ENCODE measurements at regions not wholly inside any gene's neighbourhood (a gene's known extent, or its start where the extent isn't known, plus 50 kb on each side); places are given as distances from the start of the nearest gene placed in this dataset.

DNA sequence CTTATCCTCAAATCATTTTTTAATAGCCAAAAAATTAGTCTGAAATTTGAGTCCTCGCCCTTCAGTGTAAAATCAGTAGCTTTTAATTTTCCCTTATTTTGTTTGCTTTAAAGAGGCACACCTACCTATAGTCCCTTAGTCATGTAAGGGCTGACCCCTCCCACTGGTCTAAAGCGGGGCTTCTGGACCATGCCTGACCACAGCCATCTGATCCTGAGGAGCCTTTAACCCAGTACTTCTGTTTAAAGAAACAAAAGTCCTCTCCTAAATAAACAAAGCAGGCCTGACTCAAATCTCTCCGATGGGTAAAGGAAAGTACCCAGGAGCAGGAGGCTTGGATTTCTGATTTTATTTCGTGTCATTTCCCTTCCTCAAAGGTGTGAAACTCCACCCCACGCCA is 92.0 kb upstream of the CCL2 start:
- peak; percentile 80 for DNase-seq (ENCODE audit: insufficient read length, low spot score, missing footprints)
- Histone ChIP-seq H3K4me3 (ENCODE audit: insufficient read depth, low read length) (no peak overlapping the region), H3K4me1 (ENCODE audit: insufficient read depth, low read length) (no peaks in the 10 kb centered on the region), H3K36me3 (ENCODE audit: insufficient read depth, low read length) (no peaks in the 10 kb centered on the region), H3K27ac (ENCODE audit: low read depth, low read length) (no peak overlapping the region), H2AFZ (ENCODE audit: low read length) (no peak overlapping the region), H3K27me3 (ENCODE audit: insufficient read depth, low read length) (peaks cover 13% of the 10 kb centered on the region), H4K20me1 (ENCODE audit: insufficient read depth, low read length) (no peaks in the 10 kb centered on the region), H3K9me3 (ENCODE audit: low read depth, low read length) (no peaks in the 10 kb centered on the region), H3K79me2 (ENCODE audit: insufficient read depth, low read length) (no peaks in the 10 kb centered on the region), H3K4me2 (ENCODE audit: insufficient read depth, low read length) (no peak overlapping the region)
- TF ChIP-seq, protein P1, sequence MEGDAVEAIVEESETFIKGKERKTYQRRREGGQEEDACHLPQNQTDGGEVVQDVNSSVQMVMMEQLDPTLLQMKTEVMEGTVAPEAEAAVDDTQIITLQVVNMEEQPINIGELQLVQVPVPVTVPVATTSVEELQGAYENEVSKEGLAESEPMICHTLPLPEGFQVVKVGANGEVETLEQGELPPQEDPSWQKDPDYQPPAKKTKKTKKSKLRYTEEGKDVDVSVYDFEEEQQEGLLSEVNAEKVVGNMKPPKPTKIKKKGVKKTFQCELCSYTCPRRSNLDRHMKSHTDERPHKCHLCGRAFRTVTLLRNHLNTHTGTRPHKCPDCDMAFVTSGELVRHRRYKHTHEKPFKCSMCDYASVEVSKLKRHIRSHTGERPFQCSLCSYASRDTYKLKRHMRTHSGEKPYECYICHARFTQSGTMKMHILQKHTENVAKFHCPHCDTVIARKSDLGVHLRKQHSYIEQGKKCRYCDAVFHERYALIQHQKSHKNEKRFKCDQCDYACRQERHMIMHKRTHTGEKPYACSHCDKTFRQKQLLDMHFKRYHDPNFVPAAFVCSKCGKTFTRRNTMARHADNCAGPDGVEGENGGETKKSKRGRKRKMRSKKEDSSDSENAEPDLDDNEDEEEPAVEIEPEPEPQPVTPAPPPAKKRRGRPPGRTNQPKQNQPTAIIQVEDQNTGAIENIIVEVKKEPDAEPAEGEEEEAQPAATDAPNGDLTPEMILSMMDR (IDR thresholded peaks at IDR 0.05; ENCODE audit: extremely low read depth, low read depth, low read length) = no peak

- Histone ChIP-seq H4K20me1 (ENCODE audit: insufficient read depth, low read length) (no peaks in the 10 kb centered on the region), H3K36me3 (ENCODE audit: insufficient read depth, low read length) (no peaks in the 10 kb centered on the region), H3K4me3 (ENCODE audit: insufficient read depth, low read length) (no peak overlapping the region), H3K4me2 (ENCODE audit: insufficient read depth, low read length) (no peak overlapping the region), H3K27me3 (ENCODE audit: insufficient read depth, low read length) (peaks cover 8% of the 10 kb centered on the region), H3K79me2 (ENCODE audit: insufficient read depth, low read length) (no peaks in the 10 kb centered on the region), H3K9me3 (ENCODE audit: low read depth, low read length) (no peaks in the 10 kb centered on the region), H3K4me1 (ENCODE audit: insufficient read depth, low read length) (no peaks in the 10 kb centered on the region), H3K27ac (ENCODE audit: low read depth, low read length) (no peak overlapping the region), H2AFZ (ENCODE audit: low read length) (peak overlapping the region; percentile 15)
- peak; percentile 66 for DNase-seq (ENCODE audit: insufficient read length, low spot score, missing footprints)
- TF ChIP-seq, protein P1 (IDR thresholded peaks at IDR 0.05; ENCODE audit: extremely low read depth, low read depth, low read length) = peak; percentile 35
Measured at GRCh38 chr17:34163646-34164045, 91.4 kb upstream of the CCL2 start.

DNA sequence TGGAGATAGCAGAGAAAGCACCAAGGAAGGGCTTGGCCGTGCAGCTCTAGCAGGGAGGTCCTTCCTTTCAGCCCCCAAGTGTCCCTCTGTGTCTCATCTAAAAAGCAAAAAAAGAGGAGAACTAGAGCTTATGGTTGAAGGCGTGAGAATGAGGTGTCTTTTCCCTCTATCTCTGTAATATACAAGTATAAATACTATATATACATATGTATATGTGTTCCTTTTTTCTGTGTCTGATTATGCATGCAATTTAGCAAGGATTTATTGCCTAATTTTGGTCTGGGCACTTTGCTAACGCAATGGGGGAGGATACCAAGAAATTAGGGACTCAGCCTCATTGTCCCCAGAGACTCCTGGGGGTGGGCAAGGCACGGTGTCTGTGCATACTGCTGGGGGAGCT is 90.2 kb upstream of the CCL2 start:
- no peak for DNase-seq (ENCODE audit: insufficient read length, low spot score, missing footprints)
- Histone ChIP-seq H3K9me3 (ENCODE audit: low read depth, low read length) (no peaks in the 10 kb centered on the region), H3K79me2 (ENCODE audit: insufficient read depth, low read length) (no peaks in the 10 kb centered on the region), H2AFZ (ENCODE audit: low read length) (no peak overlapping the region), H3K4me3 (ENCODE audit: insufficient read depth, low read length) (no peak overlapping the region), H4K20me1 (ENCODE audit: insufficient read depth, low read length) (no peaks in the 10 kb centered on the region), H3K4me1 (ENCODE audit: insufficient read depth, low read length) (no peaks in the 10 kb centered on the region), H3K27ac (ENCODE audit: low read depth, low read length) (no peak overlapping the region), H3K4me2 (ENCODE audit: insufficient read depth, low read length) (no peak overlapping the region), H3K36me3 (ENCODE audit: insufficient read depth, low read length) (no peaks in the 10 kb centered on the region), H3K27me3 (ENCODE audit: insufficient read depth, low read length) (peaks cover 7% of the 10 kb centered on the region)
- TF ChIP-seq, protein P1 (IDR thresholded peaks at IDR 0.05; ENCODE audit: extremely low read depth, low read depth, low read length) = no peak

GRCh38 chr17:34166352-34166751 is 88.7 kb upstream of the CCL2 start:
- Histone ChIP-seq H3K36me3 (ENCODE audit: insufficient read depth, low read length) (no peaks in the 10 kb centered on the region), H3K27ac (ENCODE audit: low read depth, low read length) (no peak overlapping the region), H3K9me3 (ENCODE audit: low read depth, low read length) (no peaks in the 10 kb centered on the region), H3K4me1 (ENCODE audit: insufficient read depth, low read length) (no peaks in the 10 kb centered on the region), H4K20me1 (ENCODE audit: insufficient read depth, low read length) (no peaks in the 10 kb centered on the region), H3K4me3 (ENCODE audit: insufficient read depth, low read length) (no peak overlapping the region), H3K4me2 (ENCODE audit: insufficient read depth, low read length) (no peak overlapping the region), H3K27me3 (ENCODE audit: insufficient read depth, low read length) (peaks cover 4% of the 10 kb centered on the region), H2AFZ (ENCODE audit: low read length) (no peak overlapping the region), H3K79me2 (ENCODE audit: insufficient read depth, low read length) (no peaks in the 10 kb centered on the region)
- TF ChIP-seq, protein P1 (IDR thresholded peaks at IDR 0.05; ENCODE audit: extremely low read depth, low read depth, low read length) = no peak
- no peak for DNase-seq (ENCODE audit: insufficient read length, low spot score, missing footprints)
